Activated effector memory CD4-positive, alpha-beta T cell treated with Interleukin-2 at 50 U/mL for 16 hours (primary cell): ENCODE measurements at regions not wholly inside any gene's neighbourhood (a gene's known extent, or its start where the extent isn't known, plus 50 kb on each side); places are given as distances from the start of the nearest gene placed in this dataset.

ENCODE experiments used
- DNase-seq: peaks from one replicate; pipeline ENCODE4 v3.0.0-alpha.2; 2020

DNA sequence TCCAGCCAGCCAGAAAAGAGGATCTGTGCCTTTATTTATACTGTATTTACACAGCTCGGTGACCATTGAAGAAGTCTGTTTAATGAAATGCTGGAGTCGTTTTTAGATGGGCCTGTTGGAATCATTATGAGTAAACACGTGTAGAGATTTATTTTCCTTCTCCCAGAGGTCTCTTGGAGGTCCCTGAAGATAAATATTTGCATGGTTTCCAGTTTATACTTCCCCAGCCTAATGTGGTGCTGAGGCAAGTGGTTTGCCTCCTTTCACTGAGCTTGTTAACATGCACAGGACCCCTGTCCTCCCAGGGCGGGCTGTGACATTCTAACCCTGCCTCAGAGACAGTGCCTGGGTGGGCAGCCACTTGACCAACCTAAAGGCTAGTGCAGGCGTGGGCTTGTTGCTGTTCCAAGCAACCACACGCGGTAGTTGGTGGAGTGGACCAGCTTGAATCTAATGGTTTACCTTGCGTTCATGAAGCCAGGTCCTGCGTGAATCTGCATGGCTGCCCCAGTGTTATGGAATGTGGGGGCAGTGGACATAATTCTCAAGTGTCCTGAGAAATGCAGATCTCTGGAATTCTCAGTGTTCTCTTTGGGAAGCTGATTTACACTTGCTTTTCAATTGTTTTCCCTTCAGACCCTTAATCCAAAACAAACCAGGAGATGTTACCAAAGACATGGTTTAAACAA is 130.2 kb upstream of the DLX2 start:
- no peak for DNase-seq

DNA sequence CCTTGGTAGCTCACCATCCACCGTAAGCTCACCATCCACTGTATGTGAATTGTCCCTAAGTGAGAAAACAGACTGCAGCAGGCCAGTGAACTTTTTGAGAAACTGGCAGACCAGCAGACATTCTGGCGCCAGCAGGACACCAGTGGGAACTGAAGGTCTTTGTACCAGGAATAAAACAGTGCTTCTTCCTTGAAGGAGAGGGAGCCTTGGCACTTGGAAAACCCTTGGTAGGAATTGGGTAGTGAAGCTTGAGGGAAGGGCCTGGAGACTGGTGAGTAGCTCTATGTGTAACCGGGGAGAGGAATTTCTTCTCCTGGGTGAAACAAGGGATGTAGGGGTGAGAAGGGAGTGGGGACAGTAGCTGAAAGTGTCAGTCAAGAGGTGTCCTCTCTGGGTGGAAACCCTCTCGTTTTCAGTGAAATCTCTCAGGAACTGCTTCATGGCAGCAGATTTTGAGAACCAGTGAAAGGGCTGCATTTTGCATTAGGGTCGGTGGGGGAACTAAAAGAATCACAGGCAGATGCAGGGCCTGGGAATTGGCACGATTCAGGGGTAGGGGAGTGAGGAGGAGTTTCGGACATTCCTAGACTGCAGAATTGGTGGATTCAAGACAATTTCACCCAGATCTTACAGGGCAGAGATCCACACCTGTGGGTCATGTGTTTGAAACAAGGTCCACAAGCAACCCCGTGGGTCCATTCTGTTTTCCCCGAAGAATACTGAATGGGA is 131.5 kb upstream of the DLX2 start:
- no peak for DNase-seq

DNA sequence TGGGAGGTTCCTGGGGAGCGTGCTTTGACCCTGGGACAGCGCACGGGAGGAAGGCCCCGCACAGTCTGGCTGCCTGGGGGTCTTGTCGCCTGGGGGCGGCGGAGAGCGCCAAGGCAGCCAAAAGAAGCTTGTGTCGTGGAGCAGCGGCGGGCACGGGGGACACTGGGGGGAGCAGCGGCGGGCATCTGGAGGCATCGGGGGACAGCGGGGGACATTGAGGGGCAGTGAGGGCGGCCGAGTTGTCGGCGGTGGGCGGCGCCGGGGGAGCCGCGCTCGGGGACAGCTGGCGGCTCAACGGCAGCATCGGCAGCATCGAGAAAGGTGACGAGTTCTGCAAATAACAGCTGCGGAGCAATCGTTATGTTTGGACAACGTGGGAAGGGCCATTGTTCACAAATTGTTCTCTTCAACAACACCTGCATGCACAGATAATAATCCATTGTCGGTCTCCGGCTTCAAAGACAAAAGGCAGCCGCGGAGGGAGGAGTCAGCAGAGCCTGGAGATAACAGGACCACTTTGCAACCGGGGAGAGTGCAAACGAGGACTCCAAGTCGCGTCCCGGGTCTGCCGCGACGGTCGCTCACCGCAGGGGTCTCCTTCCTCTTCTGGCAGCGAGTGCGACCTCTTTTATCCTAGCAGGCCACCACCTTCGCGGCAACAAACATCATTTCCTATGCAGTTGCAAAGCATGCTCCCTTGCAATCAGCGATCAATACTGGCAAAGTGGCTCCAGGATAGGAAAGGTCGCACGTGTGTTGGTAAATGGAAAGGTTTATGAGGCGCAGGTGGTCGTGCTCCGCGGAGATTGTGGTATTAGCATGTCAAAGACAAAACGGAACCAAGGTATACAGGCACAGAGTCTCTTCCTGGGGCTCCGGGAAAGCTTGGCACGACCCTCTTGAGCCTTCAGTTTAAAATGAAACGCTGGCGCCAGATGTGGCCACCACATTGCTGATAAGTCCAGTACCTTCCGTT is 132.3 kb upstream of the DLX2 start:
- peak; percentile 24 for DNase-seq

DNA sequence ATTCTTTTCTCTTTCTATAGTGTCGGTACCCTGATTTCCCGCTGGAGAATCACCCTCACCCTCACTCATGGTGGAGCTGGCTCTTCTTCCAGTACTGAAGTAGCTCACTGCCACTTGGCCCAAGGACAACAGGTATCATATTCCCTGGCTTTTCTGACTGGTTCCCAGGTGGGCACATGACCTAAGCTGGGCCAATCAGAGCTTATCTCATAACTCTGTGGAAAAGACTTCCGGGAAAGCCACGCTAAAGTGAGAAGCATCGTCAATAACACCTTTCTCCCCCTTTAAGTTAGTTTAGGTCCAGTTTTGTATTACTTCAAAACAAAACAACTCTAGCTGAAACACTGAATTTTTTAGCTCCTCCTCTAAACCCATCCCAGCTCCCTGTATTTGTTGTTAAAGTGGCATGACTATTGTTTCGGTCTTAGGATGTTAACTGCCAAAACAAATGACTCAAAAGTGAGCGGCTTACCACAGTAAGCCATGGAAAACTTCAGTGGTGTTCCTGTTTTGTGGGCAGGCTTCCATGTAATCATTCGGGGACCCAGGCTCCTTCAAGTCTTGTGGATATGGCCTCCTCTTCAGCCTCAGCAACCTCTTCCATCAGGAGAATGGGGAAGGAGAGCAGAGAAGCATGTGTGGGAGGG is 137.4 kb upstream of the DLX2 start:
- no peak for DNase-seq

DNA sequence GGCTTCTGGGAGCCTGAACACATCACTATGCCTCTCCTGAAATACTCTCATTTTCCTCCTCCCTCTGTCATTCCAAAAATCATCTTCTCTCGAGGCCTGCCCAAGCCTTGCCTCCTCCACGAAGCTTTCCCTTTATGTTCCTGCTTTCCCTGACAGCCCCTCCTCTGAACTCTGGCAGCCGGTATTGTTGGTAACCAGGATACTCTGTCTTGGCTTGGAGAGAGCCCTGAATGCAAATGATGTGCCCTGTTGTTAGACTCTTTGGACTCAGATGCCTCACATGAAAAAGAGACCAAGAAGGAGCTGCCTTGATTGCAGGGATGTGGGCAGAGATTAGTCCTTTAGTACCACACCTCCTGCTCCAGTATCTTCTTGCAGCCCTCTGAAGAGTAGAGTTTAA is 138.5 kb upstream of the DLX2 start:
- no peak for DNase-seq

DNA sequence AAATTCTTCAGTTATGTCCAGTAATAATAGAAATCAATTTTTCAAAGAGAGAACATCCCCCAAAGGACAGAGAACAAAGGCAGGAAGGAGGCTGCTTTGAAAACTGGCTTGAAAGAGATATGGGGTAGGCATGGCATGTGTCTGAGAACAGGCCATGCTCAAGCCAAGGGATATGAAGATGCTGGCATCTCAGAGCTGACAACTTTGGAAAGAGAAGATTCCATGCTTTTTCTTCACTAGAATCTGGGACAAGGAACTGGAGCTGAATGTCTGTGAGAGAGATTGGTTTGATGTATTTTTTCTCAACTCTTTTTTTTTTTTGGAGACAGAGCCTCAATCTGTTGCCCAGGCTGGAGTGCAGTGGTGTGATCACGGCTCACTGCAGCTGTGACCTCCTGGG is 139.8 kb upstream of the DLX2 start:
- no peak for DNase-seq

DNA sequence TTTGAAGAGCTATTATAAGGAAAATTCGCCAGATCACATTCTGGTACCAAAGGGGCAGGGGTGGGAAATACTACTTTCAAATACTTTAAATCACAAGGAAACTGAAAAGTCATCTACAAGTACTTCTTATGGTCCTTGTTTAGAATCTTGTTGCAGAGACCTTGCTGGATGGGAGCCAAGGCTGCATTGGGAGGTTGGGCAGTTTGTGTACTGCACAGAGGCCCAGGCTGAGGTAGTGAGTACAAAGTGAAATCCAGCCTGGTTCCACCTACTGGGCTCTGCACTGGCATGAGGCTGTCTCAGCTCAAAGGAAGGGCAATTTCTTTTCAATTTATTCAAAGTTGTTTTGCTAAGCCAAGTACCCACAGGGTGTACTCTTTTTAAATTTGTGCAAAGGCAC is 140.3 kb upstream of the DLX2 start:
- no peak for DNase-seq

DNA sequence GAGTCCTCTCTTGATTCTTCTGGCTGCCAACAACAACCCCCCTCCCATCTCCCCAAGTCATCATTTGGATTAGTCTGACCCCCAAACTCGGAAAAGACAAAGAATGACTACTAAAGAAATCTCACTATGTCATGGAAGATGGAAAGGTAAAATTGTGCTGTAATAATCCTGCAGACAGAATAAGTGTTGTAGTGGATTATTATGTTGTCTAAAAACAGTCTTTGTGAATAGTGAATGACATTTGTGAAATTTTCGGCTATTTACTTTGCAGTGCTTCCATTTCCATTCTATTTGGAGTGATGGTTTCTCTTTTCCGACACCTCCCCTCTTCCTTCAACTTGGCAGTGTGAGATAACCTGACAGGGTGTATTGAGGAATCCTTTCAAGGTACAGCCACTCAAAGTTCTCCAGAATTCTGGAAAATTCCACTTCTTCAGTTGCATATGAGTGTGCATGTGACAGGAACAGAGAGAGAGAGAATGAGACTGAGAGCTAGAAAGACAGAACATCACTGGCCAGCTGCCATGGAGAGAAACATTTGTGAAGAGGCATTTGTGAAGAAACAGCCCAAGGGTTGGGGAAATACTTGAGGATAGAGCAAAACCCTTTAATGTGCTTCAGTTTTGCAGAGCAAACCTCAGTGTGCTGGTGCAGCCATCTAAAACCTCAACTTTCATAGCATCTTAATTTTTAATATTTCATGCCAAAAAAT is 141.9 kb upstream of the DLX2 start:
- DNase-seq: no peak

DNA sequence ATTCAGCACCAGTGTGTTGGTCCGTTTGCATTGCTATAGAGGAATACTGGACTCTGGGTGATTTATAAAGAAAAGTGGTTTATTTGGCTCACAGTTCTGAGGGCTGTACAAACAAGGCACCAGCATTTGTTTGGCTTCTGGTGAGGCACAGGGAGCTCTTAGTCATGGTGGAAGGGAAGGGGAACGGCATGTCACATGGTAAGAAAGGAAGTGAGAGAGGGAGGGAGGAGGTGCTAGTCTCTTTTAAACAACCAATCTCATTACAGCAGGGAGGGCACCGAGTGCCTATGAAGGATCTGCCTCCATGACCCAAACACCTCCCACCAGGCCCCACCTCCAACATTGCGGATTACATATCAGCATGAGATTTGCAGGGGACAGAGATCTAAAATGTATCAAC is 143.9 kb upstream of the DLX2 start:
- no peak for DNase-seq

DNA sequence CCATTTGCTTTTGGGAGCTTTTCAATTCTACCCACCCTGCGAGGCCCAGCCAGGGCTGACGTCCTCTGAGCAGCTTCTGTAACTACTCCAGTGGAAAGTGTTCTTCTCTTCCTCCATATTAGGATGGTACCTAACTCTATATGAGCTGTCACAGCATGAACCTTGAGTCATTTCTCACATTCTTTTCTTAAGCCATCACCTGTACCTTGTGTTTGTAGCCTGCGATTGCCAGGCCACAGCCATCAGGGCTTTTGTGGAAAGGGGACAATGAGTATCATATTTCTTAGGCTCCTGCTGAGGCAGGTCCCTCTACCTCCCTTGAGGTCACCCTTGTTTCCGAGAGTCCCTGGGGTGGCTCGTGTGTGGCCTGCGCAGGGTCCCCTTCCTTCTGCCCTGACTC is 144.5 kb upstream of the DLX2 start:
- DNase-seq: no peak

DNA sequence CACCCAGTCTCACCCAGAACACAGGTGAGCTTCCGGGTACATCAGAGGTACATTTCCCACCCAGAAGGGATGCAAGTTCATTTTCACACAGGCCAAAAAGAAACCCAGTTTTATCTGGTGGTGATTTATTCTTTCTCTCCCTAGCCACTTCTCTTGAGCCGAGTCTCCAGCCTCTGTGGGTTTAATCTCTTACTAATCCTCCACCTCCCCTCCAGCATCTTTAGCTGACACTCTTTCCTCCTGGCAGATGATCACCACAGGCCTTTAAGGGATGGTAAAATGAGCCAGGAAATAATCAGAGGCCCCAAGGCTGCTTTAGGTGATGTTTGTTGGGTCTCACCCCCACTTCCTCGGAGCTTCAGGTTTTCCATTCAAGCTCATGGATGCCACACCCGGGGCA is 145.7 kb upstream of the DLX2 start:
- no peak for DNase-seq

DNA sequence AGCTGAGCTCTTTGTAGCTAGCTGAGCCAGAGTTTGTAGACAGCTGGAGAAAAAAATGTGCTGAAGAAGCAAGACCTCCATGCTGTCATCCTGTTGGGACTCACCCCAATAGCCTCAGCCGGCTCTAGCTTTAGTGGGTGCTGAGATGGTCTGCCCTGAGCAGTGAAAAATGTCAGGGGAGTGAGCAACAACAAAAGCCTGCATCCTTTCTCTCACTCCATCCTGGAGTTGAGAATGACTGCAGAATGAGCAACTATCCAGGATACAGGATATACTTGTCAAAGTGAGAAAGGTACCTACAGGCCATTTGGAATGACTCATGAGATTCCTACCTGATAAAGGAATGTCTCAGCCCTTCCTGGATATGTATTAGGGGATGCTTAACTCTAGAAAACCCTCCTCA is 146.1 kb upstream of the DLX2 start:
- no peak for DNase-seq

DNA sequence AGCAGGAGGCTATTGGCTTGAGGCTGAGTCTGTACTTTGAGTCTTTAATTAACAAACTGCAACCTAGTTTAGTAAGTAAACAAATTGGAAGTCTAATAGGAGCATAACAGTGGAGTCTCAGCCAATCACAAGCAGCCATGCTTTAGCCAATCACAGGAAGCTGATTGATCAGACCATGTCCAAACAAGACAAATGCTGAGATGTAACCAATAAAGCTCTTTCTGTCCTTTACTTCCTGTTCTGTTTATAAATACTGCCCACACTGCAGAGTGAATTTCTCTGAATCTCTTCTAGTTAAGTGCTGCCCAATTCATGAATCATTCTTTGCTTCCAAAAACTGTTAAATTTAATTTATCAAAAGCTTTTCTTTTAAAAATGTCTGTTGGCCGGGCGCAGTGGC is 146.6 kb upstream of the DLX2 start:
- no peak for DNase-seq

DNA sequence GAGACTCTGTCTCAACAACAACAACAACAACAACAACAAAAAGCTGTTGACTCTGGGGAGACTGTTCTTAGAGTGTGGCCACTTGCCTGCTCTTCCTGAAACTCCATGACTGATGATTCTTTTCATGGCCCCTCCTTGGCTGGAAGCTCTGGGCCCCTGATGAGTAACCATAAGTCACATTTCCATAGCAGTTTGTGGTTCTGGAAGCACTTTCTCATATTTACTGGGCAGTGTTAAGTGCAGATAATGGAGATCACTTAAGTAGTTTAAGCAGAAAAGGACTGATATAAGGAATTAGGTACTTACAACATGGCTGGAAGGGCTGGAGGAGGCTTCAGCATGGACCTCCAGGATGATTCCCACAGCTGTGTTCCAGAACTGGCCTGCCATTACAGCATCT is 147.3 kb upstream of the DLX2 start:
- no peak for DNase-seq

DNA sequence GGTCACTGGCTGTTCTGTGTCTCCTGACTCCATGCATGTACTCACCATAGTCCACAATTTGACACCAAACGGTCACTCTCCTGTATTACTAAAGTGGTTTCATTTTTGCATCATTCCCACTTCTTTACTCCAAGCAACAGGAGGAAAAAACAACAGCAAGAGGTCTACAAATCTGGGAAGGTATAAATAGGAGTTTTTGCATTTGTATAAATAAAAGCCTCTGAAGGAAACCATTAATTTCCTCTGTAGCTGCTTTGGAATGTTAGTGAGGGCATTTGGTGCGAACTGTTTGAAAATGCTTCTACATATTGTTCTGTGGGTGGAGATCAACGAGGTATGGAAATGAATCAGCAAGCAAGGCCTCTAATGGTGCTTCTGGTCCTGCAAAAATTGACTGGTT is 148.5 kb upstream of the DLX2 start:
- no peak for DNase-seq

DNA sequence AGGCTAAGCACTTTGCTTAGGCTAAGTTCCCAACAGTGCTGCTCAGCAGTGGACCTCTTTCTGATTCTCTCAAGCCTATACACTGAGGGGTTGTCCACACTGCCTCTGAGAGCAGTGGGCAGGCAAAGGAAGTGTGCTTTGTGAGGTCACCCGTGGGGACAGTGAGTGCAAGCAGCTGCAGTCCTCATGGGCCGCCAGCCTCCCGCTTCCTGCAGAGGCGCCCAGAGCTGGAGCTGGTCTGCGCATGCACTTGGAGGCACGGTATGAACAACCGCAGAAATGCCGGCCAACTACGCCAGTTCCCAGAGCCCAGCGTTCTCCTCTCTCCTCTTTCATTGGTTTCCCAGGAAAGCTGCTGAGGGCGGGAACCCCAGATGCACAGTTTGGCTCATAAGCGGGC is 149.5 kb upstream of the DLX2 start:
- no peak for DNase-seq

DNA sequence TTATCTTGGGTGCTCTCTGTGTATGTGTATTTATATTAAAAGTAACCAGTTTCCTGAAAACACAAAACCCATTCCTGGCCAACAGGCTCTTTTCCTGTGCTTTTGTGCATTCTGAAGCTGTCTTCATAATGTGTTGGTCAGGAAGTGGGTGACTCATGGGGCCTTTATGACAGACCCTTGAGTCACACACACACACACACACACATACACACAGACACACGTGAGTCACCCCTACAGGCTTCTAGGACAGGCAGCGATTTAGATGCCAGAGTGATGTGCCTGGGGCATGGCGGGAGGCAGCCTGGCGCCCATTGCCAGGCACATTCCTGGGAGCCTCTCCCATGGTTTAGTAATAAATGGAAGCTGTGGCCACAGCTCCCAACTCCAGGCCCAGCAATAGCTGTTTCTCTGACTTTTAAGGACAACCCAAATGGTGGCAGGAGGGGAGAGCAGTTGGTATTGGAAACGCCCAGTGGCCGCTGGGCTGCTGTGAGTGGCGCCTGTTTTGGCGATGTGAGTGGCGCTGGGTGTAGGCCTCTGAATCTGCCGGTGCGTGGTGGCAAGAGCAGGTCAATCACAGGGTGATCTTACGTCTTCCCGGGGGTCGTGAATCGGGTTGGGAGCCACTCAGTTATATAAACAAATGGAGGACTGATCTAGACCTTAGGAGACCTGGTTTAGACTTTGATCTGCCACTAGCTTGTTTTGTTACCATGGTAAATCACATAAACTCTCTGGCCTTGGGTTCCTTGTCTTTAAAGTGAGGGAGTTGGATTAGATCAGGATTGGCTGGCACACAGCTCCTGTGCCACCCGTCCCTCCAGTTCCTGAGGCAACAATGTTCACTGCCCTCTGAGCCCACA is 150.7 kb upstream of the DLX2 start:
- DNase-seq: no peak

DNA sequence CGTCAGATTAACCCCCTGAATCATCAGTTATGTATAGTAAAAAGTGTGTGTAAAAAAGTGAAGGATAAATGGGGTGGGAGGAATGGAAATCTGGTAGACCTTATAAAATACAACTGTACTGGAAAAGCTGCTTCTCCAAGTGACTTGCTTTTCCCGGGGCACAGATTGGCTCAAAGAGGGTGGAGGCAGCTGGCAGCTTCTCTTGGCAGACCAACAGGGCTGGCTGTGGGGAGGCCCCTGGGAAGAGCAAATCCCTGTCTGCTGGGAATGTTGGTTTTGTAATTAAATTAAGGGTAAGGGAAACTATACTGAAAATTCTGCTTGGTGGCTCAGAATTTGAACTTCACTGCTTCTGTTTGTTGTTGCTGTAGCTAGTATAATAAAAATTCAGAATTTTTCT is 154.2 kb upstream of the DLX2 start:
- DNase-seq: no peak

DNA sequence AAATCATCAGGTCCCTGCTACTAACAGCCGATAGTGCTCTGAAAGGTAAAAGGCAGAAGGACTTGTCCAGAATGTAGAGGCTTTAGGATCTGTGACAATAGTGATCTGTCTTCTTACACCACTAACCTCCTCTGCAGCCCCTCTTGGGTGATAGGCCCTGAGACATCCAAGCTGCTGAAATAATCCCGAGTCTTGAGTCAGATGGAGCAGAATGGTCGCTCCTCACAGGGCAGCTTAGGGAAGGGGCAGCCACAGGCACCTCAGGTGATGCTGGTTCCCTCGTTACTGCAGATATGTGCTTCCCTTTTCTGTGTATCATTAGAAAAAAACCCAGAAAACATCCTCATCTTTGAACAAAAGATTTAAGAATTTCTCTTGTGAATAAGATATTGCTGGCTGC is 157.1 kb upstream of the DLX2 start:
- DNase-seq: no peak

DNA sequence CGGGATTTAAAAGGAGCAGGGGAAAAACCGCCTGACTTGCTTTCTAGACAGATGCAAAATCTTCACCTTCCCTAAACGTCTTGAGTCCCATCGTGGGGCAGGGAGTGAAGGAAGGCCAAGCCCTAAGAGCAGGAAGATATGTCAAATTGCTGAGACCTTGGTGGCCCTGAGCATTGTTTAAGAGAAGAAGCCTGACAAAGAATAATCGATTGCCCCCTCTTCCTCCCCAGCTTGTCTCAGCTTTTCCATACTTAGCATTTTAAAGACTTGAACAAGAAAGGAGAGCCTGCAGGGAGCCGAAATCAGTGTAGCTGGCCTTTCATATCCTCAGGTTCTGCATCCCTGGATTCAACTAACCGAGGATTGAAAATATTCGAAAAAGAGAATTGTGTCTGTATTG is 157.6 kb upstream of the DLX2 start:
- no peak for DNase-seq

DNA sequence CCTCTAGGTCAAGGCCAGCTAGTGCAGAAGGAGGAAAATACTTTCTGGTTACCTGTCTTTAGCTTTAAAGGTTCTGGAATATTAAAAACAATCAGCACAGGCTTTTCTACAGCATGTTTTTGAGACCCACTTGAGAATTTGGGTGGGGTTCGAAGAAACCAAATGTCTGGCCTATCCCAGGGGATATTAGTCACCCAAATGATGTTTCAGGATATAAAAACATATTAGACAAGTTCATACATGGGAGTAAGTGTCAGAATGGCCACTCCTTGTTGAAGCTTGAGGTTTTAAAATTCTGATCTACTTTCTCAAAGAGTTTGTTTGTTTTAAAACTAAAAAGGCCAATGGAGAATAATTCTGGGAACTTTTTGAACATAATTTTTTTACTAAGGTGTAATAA is 158.6 kb upstream of the DLX2 start:
- DNase-seq: no peak

DNA sequence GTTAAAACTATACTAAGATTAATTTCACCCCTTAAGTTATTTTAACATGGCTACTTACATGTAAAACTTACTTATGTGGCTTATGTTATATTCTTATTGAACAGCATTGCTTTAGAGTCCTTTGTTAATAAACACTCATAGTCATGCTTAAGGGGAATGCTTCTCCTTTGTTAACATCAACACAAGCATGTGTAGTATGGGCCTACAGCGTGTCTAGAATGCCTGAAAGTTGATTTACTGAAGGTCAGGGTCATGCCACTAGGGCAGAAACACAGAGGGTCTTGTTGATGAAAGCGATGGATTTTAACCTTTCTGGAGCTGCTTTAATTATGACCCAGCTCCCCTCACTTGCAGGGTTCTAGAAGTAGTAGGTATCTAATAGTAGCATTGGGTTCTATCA is 159.8 kb upstream of the DLX2 start:
- DNase-seq: no peak
